ENCODE measurements at regions not wholly inside any gene's neighbourhood (a gene's known extent, or its start where the extent isn't known, plus 50 kb on each side); places are given as distances from the start of the nearest gene placed in this dataset.

DNA sequence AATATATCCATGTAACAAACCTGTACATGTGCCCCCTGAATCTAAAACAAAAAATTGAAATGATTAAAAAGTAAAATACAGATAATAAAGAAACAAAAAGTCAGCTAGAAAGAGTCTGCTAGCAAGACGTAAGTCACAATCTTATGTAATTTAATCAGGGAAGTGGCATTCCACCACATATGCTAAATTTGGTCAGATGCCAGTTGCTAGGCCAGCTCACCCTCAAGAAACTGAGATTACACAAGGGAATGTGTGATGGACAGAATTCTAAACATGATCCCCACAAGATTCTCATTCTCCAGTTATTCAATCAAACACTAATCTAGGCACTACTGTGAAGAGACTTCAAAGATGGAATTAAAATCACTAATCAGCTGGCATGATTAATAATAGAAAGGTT lies 689.3 kb downstream of the CENPC start:
- Histone ChIP-seq H3K4me3 (ENCODE audit: control insufficient read depth in 2 of 3, extremely low read depth in 1 of 3, insufficient read depth in 2 of 3, low read depth in 1 of 3, low read length in 3 of 3) (no peak overlapping the region), H3K27ac (ENCODE audit: control insufficient read depth, insufficient read depth, low read length) (no peak overlapping the region), H3K36me3 (ENCODE audit: control insufficient read depth in 2 of 2, extremely low read depth in 1 of 2, insufficient read depth in 2 of 2, low read length in 2 of 2) (no peaks in the 10 kb centered on the region), H3K79me2 (ENCODE audit: control insufficient read depth, insufficient read depth, low read length) (no peaks in the 10 kb centered on the region), H3K4me2 (ENCODE audit: control insufficient read depth, extremely low read depth, insufficient read depth, low read depth, low read length) (no peak overlapping the region), H3K9me1 (ENCODE audit: control insufficient read depth, extremely low read depth, insufficient read depth, low read length) (no peaks in the 10 kb centered on the region), H2AFZ (ENCODE audit: control insufficient read depth, low read length) (no peak overlapping the region), H3K27me3 (ENCODE audit: control insufficient read depth, extremely low read depth, insufficient read depth, low read length) (no peaks in the 10 kb centered on the region), H3K9ac (ENCODE audit: control insufficient read depth, extremely low read depth, insufficient read depth, low read length) (no peak overlapping the region), H3K9me3 (ENCODE audit: control insufficient read depth, low read depth, low read length) (no peaks in the 10 kb centered on the region), H3K4me1 (ENCODE audit: control insufficient read depth, extremely low read depth, insufficient read depth, low read length) (no peaks in the 10 kb centered on the region), H4K20me1 (ENCODE audit: control insufficient read depth, extremely low read depth, insufficient read depth, low read length) (no peaks in the 10 kb centered on the region)
- FAIRE-seq, result no peak
- dilution Hi-C loops (cut with MboI; ENCODE audit: extremely low pct_ligation_motif_present, low sequenced_read_pairs), result no loop called here
- DNase-seq (ENCODE audit: low read depth, low spot score), result no peak
- TF ChIP-seq, protein P1, sequence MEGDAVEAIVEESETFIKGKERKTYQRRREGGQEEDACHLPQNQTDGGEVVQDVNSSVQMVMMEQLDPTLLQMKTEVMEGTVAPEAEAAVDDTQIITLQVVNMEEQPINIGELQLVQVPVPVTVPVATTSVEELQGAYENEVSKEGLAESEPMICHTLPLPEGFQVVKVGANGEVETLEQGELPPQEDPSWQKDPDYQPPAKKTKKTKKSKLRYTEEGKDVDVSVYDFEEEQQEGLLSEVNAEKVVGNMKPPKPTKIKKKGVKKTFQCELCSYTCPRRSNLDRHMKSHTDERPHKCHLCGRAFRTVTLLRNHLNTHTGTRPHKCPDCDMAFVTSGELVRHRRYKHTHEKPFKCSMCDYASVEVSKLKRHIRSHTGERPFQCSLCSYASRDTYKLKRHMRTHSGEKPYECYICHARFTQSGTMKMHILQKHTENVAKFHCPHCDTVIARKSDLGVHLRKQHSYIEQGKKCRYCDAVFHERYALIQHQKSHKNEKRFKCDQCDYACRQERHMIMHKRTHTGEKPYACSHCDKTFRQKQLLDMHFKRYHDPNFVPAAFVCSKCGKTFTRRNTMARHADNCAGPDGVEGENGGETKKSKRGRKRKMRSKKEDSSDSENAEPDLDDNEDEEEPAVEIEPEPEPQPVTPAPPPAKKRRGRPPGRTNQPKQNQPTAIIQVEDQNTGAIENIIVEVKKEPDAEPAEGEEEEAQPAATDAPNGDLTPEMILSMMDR (optimal IDR thresholded peaks at IDR 0.05 in 1 of 3, IDR thresholded peaks at IDR 0.05 in 1 of 3, conservative IDR thresholded peaks at IDR 0.05 in 1 of 3; ENCODE audit: extremely low read depth in 1 of 3, insufficient read depth in 2 of 3, low read length in 3 of 3), result no peak
- no peak for TF ChIP-seq EZH2 (IDR thresholded peaks at IDR 0.05; ENCODE audit: low read length)

DNA sequence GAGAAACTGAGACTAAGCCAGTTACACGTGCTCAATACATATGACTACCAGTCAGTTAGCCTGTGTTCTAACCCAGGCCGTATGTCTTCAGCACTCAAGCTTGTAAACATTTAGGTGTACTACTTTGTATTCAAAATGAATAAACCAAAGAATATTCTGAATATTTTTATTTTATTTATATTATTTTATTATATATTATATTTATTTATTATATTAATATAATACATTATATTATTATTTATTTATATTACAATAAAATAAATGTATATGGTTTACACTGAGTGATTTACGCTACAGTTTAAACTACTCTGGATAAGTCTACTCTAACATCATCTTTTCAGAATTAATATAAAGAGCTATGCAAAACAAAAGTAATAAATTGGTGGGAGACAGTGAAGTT lies 691.5 kb downstream of the CENPC start:
- Histone ChIP-seq H3K4me1 (ENCODE audit: control insufficient read depth, extremely low read depth, insufficient read depth, low read length) (no peaks in the 10 kb centered on the region), H3K9ac (ENCODE audit: control insufficient read depth, extremely low read depth, insufficient read depth, low read length) (no peak overlapping the region), H3K9me3 (ENCODE audit: control insufficient read depth, low read depth, low read length) (no peaks in the 10 kb centered on the region), H2AFZ (ENCODE audit: control insufficient read depth, low read length) (no peak overlapping the region), H3K79me2 (ENCODE audit: control insufficient read depth, insufficient read depth, low read length) (no peaks in the 10 kb centered on the region), H3K27me3 (ENCODE audit: control insufficient read depth, extremely low read depth, insufficient read depth, low read length) (no peaks in the 10 kb centered on the region), H3K36me3 (ENCODE audit: control insufficient read depth in 2 of 2, extremely low read depth in 1 of 2, insufficient read depth in 2 of 2, low read length in 2 of 2) (no peaks in the 10 kb centered on the region), H3K4me3 (ENCODE audit: control insufficient read depth in 2 of 3, extremely low read depth in 1 of 3, insufficient read depth in 2 of 3, low read depth in 1 of 3, low read length in 3 of 3) (no peak overlapping the region), H3K27ac (ENCODE audit: control insufficient read depth, insufficient read depth, low read length) (no peak overlapping the region), H3K4me2 (ENCODE audit: control insufficient read depth, extremely low read depth, insufficient read depth, low read depth, low read length) (no peak overlapping the region), H4K20me1 (ENCODE audit: control insufficient read depth, extremely low read depth, insufficient read depth, low read length) (no peaks in the 10 kb centered on the region), H3K9me1 (ENCODE audit: control insufficient read depth, extremely low read depth, insufficient read depth, low read length) (no peaks in the 10 kb centered on the region)
- FAIRE-seq, result no peak
- TF ChIP-seq EZH2 (IDR thresholded peaks at IDR 0.05; ENCODE audit: low read length), result no peak
- TF ChIP-seq, protein P1 (optimal IDR thresholded peaks at IDR 0.05 in 1 of 3, IDR thresholded peaks at IDR 0.05 in 1 of 3, conservative IDR thresholded peaks at IDR 0.05 in 1 of 3; ENCODE audit: extremely low read depth in 1 of 3, insufficient read depth in 2 of 3, low read length in 3 of 3), result no peak
- dilution Hi-C loops (cut with MboI; ENCODE audit: extremely low pct_ligation_motif_present, low sequenced_read_pairs), result no loop called here
- DNase-seq (ENCODE audit: low read depth, low spot score), result no peak

Measured in keratinocyte (primary cell).